Endothelial cell of umbilical vein (primary cell): ENCODE measurements at regions not wholly inside any gene's neighbourhood (a gene's known extent, or its start where the extent isn't known, plus 50 kb on each side); places are given as distances from the start of the nearest gene placed in this dataset.

ENCODE experiments used
- BruUV-seq: library from RNA; stranded (reverse); fragments of 400-500 nt; replicated peaks from 2 replicates; lab custom pipeline; 2021; lab: Mats Ljungman, UMichigan
- CTCF ChIA-PET: fragments of 300-600, 350-600 bp; sonication (Branson Sonifier 250); formaldehyde crosslinking; loops from one replicate; lab custom pipeline; 2021; ENCODE audit warnings: antibody characterized with exemption, inconsistent platforms; lab: Charles Lee
- POLR2A ChIA-PET: fragments of 300-600, 350-600 bp; sonication (Branson Sonifier 250); formaldehyde crosslinking; loops from one replicate; lab custom pipeline; 2021; ENCODE audit warnings: antibody characterized with exemption, inconsistent platforms; lab: Charles Lee
- DNase-seq: peaks from one replicate; pipeline ENCODE4 v3.0.0-alpha.2; 2011; ENCODE audit warnings: low read depth, low spot score
- FAIRE-seq: peaks from 2 replicates; lab custom pipeline; 2011; peaks lifted over from hg19 to GRCh38; lab: Jason Lieb, UNC
- H2AFZ ChIP-seq: 2 replicates; pipeline ENCODE4 v1.6.0; 2012; ENCODE audit warnings: low read depth, low read length, control low read depth, inconsistent platforms
- H3K27ac ChIP-seq: 2 replicates; pipeline ENCODE4 v1.5.1; 2011; ENCODE audit warnings: low read depth, mild to moderate bottlenecking, control low read depth, low read length, moderate library complexity; ENCODE audit not compliant: insufficient read depth
- H3K27me3 ChIP-seq, 2 experiments: 2 replicates each; pipeline versions ENCODE4 v1.6.0 to v1.6.1; 2011; ENCODE audit warnings: low read length in 2 of 2, mixed read lengths in 1 of 2; ENCODE audit not compliant: control insufficient read depth in 2 of 2, insufficient read depth in 2 of 2
- H3K36me3 ChIP-seq, 2 experiments: 2 replicates in 1 of 2; 3 replicates in 1 of 2; pipeline ENCODE4 v1.5.1; 2011; ENCODE audit warnings: low read length in 2 of 2, mild to moderate bottlenecking in 1 of 2, moderate library complexity in 1 of 2; ENCODE audit not compliant: control insufficient read depth in 2 of 2, insufficient read depth in 2 of 2; ENCODE audit errors: extremely low read depth in 1 of 2
- H3K4me1 ChIP-seq: 3 replicates; pipeline ENCODE4 v1.5.1; 2011; ENCODE audit warnings: mild to moderate bottlenecking, low read length; ENCODE audit not compliant: control insufficient read depth, insufficient read depth; ENCODE audit errors: extremely low read depth
- H3K4me2 ChIP-seq: 2 replicates; pipeline ENCODE4 v1.6.1; 2011; ENCODE audit warnings: low read length, control low read depth, mixed read lengths; ENCODE audit not compliant: insufficient read depth
- H3K4me3 ChIP-seq, 3 experiments: fragments of 200-600 bp in 1 of 3; sonication (generic), shearing (Covaris generic) in 1 of 3; replicated peaks in 1 of 3; 2 replicates each; pipeline ENCODE4 v1.5.1; 2011 to 2016; ENCODE audit warnings: control low read depth in 3 of 3, low read length in 3 of 3, mild to moderate bottlenecking in 2 of 3, inconsistent platforms in 1 of 3, low read depth in 1 of 3, moderate library complexity in 1 of 3; ENCODE audit not compliant: insufficient read depth in 1 of 3
- H3K79me2 ChIP-seq: 2 replicates; pipeline ENCODE4 v1.6.0; 2012; ENCODE audit warnings: low read length, inconsistent platforms; ENCODE audit not compliant: control insufficient read depth, insufficient read depth
- H3K9ac ChIP-seq: replicated peaks from 2 replicates; pipeline ENCODE3; 2011; ENCODE audit warnings: low read length, control low read depth; ENCODE audit not compliant: insufficient read depth; ENCODE audit errors: extremely low read depth
- H3K9me1 ChIP-seq: replicated peaks from 3 replicates; pipeline ENCODE4 v1.6.0; 2011; ENCODE audit warnings: mild to moderate bottlenecking, low read length; ENCODE audit not compliant: control insufficient read depth, insufficient read depth; ENCODE audit errors: extremely low read depth
- H3K9me3 ChIP-seq: replicated peaks from 2 replicates; pipeline ENCODE4 v1.5.1; 2012; ENCODE audit warnings: low read length, inconsistent platforms; ENCODE audit not compliant: control insufficient read depth, insufficient read depth
- H4K20me1 ChIP-seq: replicated peaks from 2 replicates; pipeline ENCODE3; 2011; ENCODE audit warnings: mild to moderate bottlenecking, low read length; ENCODE audit not compliant: control insufficient read depth, insufficient read depth; ENCODE audit errors: extremely low read depth
- CTCF ChIP-seq, 2 donors: IDR thresholded peaks; 1 replicate in 1 of 2; 2 replicates in 1 of 2; pipeline ENCODE4 v1.5.1; 2011; ENCODE audit warnings: low read length in 2 of 2, mild to moderate bottlenecking in 2 of 2, moderate library complexity in 2 of 2, control low read depth in 1 of 2, inconsistent platforms in 1 of 2, low read depth in 1 of 2; ENCODE audit not compliant: insufficient read depth in 1 of 2; ENCODE audit errors: extremely low read depth in 1 of 2
- EZH2 ChIP-seq: IDR thresholded peaks from 2 replicates; pipeline ENCODE4 v1.6.1; 2012; ENCODE audit warnings: borderline replicate concordance, low read depth, mild to moderate bottlenecking, moderate library complexity, low read length, inconsistent platforms; ENCODE audit not compliant: severe bottlenecking
- JUN ChIP-seq: IDR thresholded peaks from 2 replicates; pipeline ENCODE4 v1.6.1; 2011; ENCODE audit warnings: borderline replicate concordance, low read depth; ENCODE audit not compliant: insufficient read length, insufficient read depth
- MYC ChIP-seq: IDR thresholded peaks from one replicate; pipeline ENCODE4 v1.6.1; 2011; ENCODE audit warnings: mild to moderate bottlenecking, low read depth, low read length
- POLR2A ChIP-seq: IDR thresholded peaks from 2 replicates; pipeline ENCODE4 v1.6.1; 2012; ENCODE audit warnings: low read depth, mild to moderate bottlenecking, control low read depth, low read length
- POLR2AphosphoS5 ChIP-seq: IDR thresholded peaks from 2 replicates; pipeline ENCODE4 v1.6.1; 2012; ENCODE audit warnings: low read depth, mild to moderate bottlenecking, control low read depth, low read length, moderate library complexity; ENCODE audit not compliant: insufficient read depth
- dilution Hi-C: fragments of 300-500 bp; cut with MboI; formaldehyde crosslinking; loops from one replicate; pipeline ENCODE4 v1.15.0; 2019; ENCODE audit warnings: low sequenced_read_pairs; ENCODE audit not compliant: extremely low pct_ligation_motif_present
- intact Hi-C: fragments of 100-400 bp; cut with micrococcal nuclease; formaldehyde crosslinking; loops from one replicate; pipeline ENCODE4 v1.10.0; 2022

- Histone ChIP-seq H3K36me3 (no peaks in the 10 kb centered on the region), H3K9ac (no peak overlapping the region), H3K9me3 (no peaks in the 10 kb centered on the region), H3K79me2 (no peaks in the 10 kb centered on the region), H3K4me3 (no peak overlapping the region), H3K4me2 (no peak overlapping the region), H3K27ac (no peak overlapping the region), H3K4me1 (no peaks in the 10 kb centered on the region), H2AFZ (no peak overlapping the region), H4K20me1 (no peaks in the 10 kb centered on the region), H3K27me3 (no peaks in the 10 kb centered on the region), H3K9me1 (no peaks in the 10 kb centered on the region)
- intact Hi-C loops: no loop called here
- TF ChIP-seq MYC (no peak), EZH2 (no peak)
- no TSS peak for BruUV-seq
- no peak for FAIRE-seq
- ChIA-PET POLR2A (no interaction called here), CTCF (no interaction called here)
- no peak for DNase-seq
- dilution Hi-C loops: no loop called here
Measured at GRCh38 chr1:30042438-30043147, 680.8 kb downstream of the MATN1 start.

DNA sequence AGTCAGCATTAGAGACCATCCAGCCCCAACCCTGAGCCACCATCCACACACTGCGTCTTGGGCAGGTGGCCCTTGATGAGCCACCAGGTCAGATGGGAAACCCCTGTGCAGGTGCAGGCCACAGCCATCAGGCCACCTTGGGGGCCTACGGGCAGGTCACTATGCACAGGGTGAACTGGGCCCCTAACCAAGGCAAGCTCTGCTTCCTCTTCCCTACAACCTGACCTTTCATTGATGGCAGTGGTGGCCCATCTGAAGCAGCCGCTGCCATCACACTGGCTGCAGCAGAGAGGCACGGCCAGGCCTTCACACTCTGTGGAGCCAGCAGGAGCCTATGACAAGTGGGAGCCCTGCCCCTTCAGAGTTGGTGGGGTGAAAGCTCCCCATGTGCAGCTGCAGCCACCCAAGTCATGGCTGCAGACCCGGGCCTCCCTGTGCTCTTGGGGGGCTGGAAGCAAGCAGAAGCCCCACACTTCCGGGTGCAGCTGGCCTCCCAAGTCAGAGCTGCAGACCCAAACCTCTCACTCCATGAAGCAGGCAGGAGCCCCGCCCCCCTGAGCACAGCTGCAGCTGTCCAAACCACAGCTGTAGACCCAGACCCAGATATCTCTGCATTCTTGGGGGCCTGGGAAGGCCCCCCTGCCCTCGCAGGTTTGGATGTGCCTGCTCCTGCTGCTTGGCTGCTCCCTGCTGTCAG is 681.5 kb downstream of the MATN1 start:
- no peak for DNase-seq
- Histone ChIP-seq H3K4me3 (no peak overlapping the region), H3K36me3 (no peaks in the 10 kb centered on the region), H4K20me1 (no peaks in the 10 kb centered on the region), H3K9me1 (no peaks in the 10 kb centered on the region), H3K27ac (no peak overlapping the region), H3K4me1 (no peaks in the 10 kb centered on the region), H3K79me2 (no peaks in the 10 kb centered on the region), H3K27me3 (no peaks in the 10 kb centered on the region), H3K4me2 (no peak overlapping the region), H3K9me3 (no peaks in the 10 kb centered on the region), H3K9ac (no peak overlapping the region), H2AFZ (no peak overlapping the region)
- no peak for FAIRE-seq
- ChIA-PET CTCF (no interaction called here), POLR2A (no interaction called here)
- dilution Hi-C loops: no loop called here
- TF ChIP-seq POLR2A (no peak), JUN (no peak), MYC (no peak), POLR2AphosphoS5 (no peak), CTCF (IDR thresholded peaks at IDR 0.05; ENCODE audit: extremely low read depth in 1 of 2, insufficient read depth in 1 of 2, low read depth in 1 of 2, low read length in 2 of 2) (no peak)
- BruUV-seq: no TSS peak
- intact Hi-C loops: no loop called here
